ENCODE measurements at regions not wholly inside any gene's neighbourhood (a gene's known extent, or its start where the extent isn't known, plus 50 kb on each side); places are given as distances from the start of the nearest gene placed in this dataset.

- H3K18ac ChIP-seq (ENCODE audit: insufficient read length, low read depth, low read length) = no peak overlapping the region
- no peak overlapping the region for H2BK12ac ChIP-seq (ENCODE audit: insufficient read length, low read depth, low read length)
- no peak overlapping the region for H3T11ph ChIP-seq (ENCODE audit: low read length)
- no peak overlapping the region for H3K4me2 ChIP-seq (ENCODE audit: insufficient read depth, insufficient read length, low read length)
- H3K36me3 Mint-ChIP-seq (ENCODE audit: insufficient read depth in 1 of 3, low read depth in 3 of 3) = no peaks in the 10 kb centered on the region
- no peak overlapping the region for H3K56ac ChIP-seq (ENCODE audit: insufficient read length, low read depth, low read length)
- H3K79me2 ChIP-seq (ENCODE audit: insufficient read depth, low read length) = no peaks in the 10 kb centered on the region
- H3K27me3 Mint-ChIP-seq (ENCODE audit: low read depth) = peaks cover 14% of the 10 kb centered on the region
- no peak for TF ChIP-seq CTCF (conservative IDR thresholded peaks at IDR 0.05)
- H3K4me1 Mint-ChIP-seq = no peaks in the 10 kb centered on the region
- no peak overlapping the region for H3K27ac Mint-ChIP-seq
- H2BK120ac ChIP-seq (ENCODE audit: low read depth, low read length, poor library complexity, severe bottlenecking) = no peak overlapping the region
- no peaks in the 10 kb centered on the region for H3K79me1 ChIP-seq (ENCODE audit: insufficient read depth, low read depth, low read length, poor library complexity, severe bottlenecking)
- no peaks in the 10 kb centered on the region for H3K9me3 Mint-ChIP-seq
- no peak overlapping the region for H2BK20ac ChIP-seq (ENCODE audit: low read depth, low read length, poor library complexity, severe bottlenecking)
- no peak overlapping the region for H2BK15ac ChIP-seq (ENCODE audit: low read depth, low read length)
- H3K9me3 ChIP-seq (ENCODE audit: control insufficient read depth, low read depth, low read length) = no peaks in the 10 kb centered on the region
- 100% methylated on average over 1 of the region's 2 CpGs for WGBS (ENCODE audit: extremely low coverage, insufficient read length, low lambda C conversion rate)
- H3K14ac ChIP-seq (ENCODE audit: insufficient read depth, low read length) = no peak overlapping the region
- H4K5ac ChIP-seq (ENCODE audit: insufficient read length, low read depth, low read length) = no peak overlapping the region
- H4K8ac ChIP-seq (replicated peaks; ENCODE audit: insufficient read length, low read depth, low read length) = no peak overlapping the region
- H3K27me3 ChIP-seq (ENCODE audit: insufficient read depth, low read length) = no peaks in the 10 kb centered on the region
- H3K4me1 ChIP-seq (ENCODE audit: insufficient read depth, low read length) = no peaks in the 10 kb centered on the region
- H4K91ac ChIP-seq (ENCODE audit: insufficient read length, low read depth, low read length) = no peak overlapping the region
- H2AK5ac ChIP-seq (ENCODE audit: insufficient read length, low read length) = no peak overlapping the region
- no peaks in the 10 kb centered on the region for H4K20me1 ChIP-seq (ENCODE audit: control insufficient read depth, insufficient read depth, insufficient read length)
- no peak overlapping the region for H2AFZ ChIP-seq (ENCODE audit: low read length)
- no peak overlapping the region for H2BK5ac ChIP-seq (ENCODE audit: insufficient read length, low read length)
- no peak overlapping the region for H3K23ac ChIP-seq (ENCODE audit: insufficient read length, low read depth, low read length)
- H3K4ac ChIP-seq (ENCODE audit: low read depth, low read length) = no peak overlapping the region
- no peak for DNase-seq
- H3K4me3 Mint-ChIP-seq = no peak overlapping the region
- no peak overlapping the region for H3K9ac ChIP-seq (ENCODE audit: extremely low read depth, insufficient read length, low read length)
- H3K27ac ChIP-seq (ENCODE audit: insufficient read length, low read depth, low read length) = no peak overlapping the region
- H3K23me2 ChIP-seq (ENCODE audit: insufficient read length, low read depth, low read length, poor library complexity, severe bottlenecking) = no peaks in the 10 kb centered on the region
These were observed 217.8 kb upstream of the CD96 start for GRCh38 chr3:111324151-111324550.
